ENCODE measurements at regions not wholly inside any gene's neighbourhood (a gene's known extent, or its start where the extent isn't known, plus 50 kb on each side); places are given as distances from the start of the nearest gene placed in this dataset.
A peak's percentile ranks its signal among the peaks of the same experiment; 100 is the strongest.

DNA sequence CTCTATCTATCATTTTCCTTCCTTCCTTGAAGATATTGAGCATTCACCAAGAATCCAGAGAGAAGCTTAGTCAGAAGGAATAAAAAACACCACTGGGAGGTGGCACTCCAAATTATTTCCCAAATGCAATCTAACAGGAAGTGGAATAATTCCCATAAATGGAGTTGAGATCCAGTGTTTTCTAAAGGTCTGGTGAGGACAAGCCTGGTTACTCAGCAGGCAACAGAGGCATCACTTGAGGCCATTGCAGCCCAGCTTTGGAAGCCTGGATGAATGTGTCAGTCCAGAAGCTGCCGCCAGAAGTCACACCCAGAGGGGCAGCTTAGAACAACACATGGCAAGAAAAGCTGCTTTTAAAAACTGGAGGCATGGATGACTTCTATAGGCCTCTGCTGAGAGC is 288.9 kb upstream of the KLF6 start:
- no peaks in the 10 kb centered on the region for H3K36me3 Mint-ChIP-seq (ENCODE audit: low read depth)
- peaks cover 2% of the 10 kb centered on the region for H3K27me3 Mint-ChIP-seq (ENCODE audit: low read depth)
- DNase-seq: no peak
- no peak overlapping the region for H3K27ac Mint-ChIP-seq
- intact Hi-C loops (cut with micrococcal nuclease): no loop called here
- CTCF ChIA-PET: interaction anchor here (0.6 to 0.7 kb wide), 2 partner anchors 184 to 661 kb away, joined by 3 read pairs; no protein-coding TSS in a partner anchor
- H3K9me3 Mint-ChIP-seq: no peaks in the 10 kb centered on the region
- H3K4me3 Mint-ChIP-seq: no peak overlapping the region
- peaks cover 18% of the 10 kb centered on the region for H3K4me1 Mint-ChIP-seq (ENCODE audit: low read depth)

DNA sequence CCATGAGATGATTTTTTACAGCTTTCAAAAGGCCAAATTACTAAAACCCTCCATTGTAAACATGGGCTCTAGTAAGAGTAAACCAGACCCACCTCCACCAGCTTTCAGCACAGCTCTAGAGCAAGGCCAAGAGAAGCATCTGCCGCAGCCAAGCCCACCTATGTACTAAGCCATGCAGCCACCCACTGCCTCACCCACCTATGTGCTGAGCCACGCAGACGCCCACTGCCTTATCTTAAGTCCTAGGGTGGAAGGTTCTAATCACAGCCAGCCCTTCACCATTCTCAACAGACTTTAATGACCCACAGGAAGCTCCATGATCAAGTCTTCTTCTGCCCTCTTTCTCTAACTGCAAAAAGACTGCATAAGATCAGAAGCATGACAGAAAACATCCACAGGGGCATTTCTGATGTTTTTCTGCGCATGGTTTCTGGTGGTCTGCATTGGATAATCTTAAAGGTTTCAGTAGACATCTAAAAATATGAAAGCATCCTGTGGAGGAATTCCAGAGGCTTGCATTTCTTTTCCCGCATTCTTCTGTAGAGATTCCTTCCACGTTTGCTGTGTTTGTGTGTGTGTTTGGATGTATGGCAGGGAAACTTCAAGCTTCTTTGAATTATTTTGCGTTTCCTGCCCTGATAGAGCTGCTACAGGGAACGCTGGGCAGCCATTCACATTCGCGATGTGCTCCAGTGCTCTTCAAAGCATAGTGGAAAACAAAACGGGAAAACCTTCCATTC is 286.1 kb upstream of the KLF6 start:
- CTCF ChIA-PET: interaction anchor here (0.6 kb wide), 1 partner anchor 235 kb away, joined by 4 read pairs; no protein-coding TSS in a partner anchor
- Mint-ChIP-seq H3K27ac (no peak overlapping the region), H3K36me3 (ENCODE audit: low read depth) (no peaks in the 10 kb centered on the region)

DNA sequence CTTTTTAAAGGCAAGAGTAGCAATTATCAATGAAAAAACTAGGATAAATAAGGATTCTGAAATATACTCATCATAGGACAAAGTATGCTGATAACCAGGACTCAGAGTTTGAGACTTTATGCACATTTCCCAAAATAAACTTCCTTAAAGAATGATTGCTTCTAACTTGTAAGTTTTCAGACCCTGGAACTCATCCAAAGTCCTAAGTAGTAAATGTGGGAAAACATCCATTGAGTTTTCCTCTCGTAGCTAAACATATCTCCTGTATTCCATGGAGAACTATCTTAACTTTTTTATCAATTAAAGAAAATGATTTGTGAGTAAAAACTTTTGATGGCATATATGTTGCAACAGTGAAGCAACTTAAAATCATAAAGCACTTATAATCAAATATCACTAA is 285.2 kb upstream of the KLF6 start:
- Mint-ChIP-seq H3K4me1 (ENCODE audit: low read depth) (peaks cover 11% of the 10 kb centered on the region), H3K27ac (no peak overlapping the region), H3K4me3 (no peak overlapping the region), H3K27me3 (ENCODE audit: low read depth) (peaks cover 2% of the 10 kb centered on the region), H3K9me3 (no peaks in the 10 kb centered on the region), H3K36me3 (ENCODE audit: low read depth) (no peaks in the 10 kb centered on the region)
- intact Hi-C loops (cut with micrococcal nuclease): no loop called here
- no peak for DNase-seq
- CTCF ChIA-PET: no interaction called here

More for the DNA sequence above, 286.1 kb upstream of the KLF6 start:
- peaks cover 17% of the 10 kb centered on the region for H3K4me1 Mint-ChIP-seq (ENCODE audit: low read depth)
- no peaks in the 10 kb centered on the region for H3K9me3 Mint-ChIP-seq
- DNase-seq: no peak
- H3K27me3 Mint-ChIP-seq (ENCODE audit: low read depth): peaks cover 2% of the 10 kb centered on the region
- intact Hi-C loops (cut with micrococcal nuclease): no loop called here
- H3K4me3 Mint-ChIP-seq: no peak overlapping the region

DNA sequence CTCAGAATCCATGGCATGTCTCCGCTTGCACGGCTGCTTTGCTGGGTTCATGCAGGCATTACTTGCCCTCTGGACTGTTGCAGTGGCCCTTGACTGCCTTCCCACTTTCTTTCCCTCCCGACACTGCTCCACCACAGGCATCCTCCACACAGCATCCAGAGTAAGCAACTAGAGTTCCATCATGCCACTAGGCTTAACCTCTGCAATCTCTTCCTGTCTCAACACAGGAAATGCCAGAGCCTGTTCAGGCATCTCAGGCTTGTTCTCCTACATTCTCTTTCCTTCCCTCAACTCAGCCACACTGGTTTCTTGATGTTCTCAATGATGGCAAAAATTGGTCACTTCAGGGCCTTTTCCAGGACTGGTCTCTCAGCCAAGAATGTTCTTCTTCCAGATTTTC is 284.5 kb upstream of the KLF6 start:
- no peak for DNase-seq
- Mint-ChIP-seq H3K4me1 (ENCODE audit: low read depth) (peaks cover 4% of the 10 kb centered on the region), H3K27ac (no peak overlapping the region), H3K27me3 (ENCODE audit: low read depth) (peaks cover 2% of the 10 kb centered on the region), H3K9me3 (no peaks in the 10 kb centered on the region), H3K4me3 (no peak overlapping the region), H3K36me3 (ENCODE audit: low read depth) (no peaks in the 10 kb centered on the region)
- intact Hi-C loops (cut with micrococcal nuclease): no loop called here
- CTCF ChIA-PET: no interaction called here

DNA sequence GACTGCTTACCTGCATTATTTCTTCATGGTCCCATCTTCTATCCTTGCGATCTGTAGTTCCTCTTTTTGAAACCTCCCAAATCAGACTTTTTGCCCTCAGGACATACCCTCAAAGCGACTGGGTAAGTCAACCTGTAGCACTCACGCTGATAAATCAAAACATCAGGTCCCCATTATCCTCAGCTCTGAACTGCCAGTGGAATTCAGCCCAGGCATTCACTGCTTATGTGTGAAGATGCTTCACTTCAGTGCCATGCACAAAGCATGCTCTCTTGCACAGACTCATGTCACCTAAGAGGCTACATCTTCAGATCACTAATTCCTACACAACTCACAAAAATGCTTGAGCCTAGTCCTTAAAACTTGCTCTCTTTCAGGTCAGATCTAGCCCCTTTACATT is 283.6 kb upstream of the KLF6 start:
- no peaks in the 10 kb centered on the region for H3K36me3 Mint-ChIP-seq (ENCODE audit: low read depth)
- no peak overlapping the region for H3K4me3 Mint-ChIP-seq
- H3K4me1 Mint-ChIP-seq (ENCODE audit: low read depth): peaks cover 2% of the 10 kb centered on the region
- H3K9me3 Mint-ChIP-seq: no peaks in the 10 kb centered on the region
- H3K27me3 Mint-ChIP-seq (ENCODE audit: low read depth): peaks cover 2% of the 10 kb centered on the region
- no peak overlapping the region for H3K27ac Mint-ChIP-seq
- intact Hi-C loops (cut with micrococcal nuclease): no loop called here
- CTCF ChIA-PET: interaction anchor here (1.0 kb wide), 1 partner anchor 9 kb away, joined by 3 read pairs; no protein-coding TSS in a partner anchor
- DNase-seq: no peak

DNA sequence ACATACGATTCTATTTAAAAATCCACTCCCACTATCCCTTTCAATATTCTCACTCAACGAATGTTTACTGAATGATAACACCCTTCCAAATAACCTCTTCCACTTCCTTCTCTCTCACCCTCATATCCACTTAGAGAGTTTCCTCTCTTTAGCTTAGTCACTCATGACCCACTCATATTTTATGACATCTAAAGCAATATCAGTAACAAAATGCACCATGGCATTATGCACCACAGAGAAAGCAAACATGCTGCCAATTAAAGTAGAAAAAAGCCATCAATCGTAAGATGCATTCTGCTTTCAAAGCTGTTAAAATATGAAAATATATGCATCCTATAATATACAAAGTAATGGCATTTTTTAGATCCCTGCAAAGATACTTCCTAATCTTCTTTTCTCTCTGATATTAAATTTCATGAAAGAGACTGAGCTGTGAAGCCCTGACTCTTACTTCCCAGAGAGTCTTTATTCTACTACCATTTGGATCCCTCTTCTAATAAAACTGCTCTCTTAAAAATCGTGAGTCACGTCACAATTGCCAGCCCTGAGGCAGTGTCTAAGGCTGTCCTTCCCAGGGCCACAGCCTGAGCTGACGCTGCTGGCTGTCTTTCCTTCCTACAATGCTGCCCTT is 283.0 kb upstream of the KLF6 start:
- Mint-ChIP-seq H3K27ac (no peak overlapping the region), H3K27me3 (ENCODE audit: low read depth) (peaks cover 2% of the 10 kb centered on the region), H3K4me1 (ENCODE audit: low read depth) (peaks cover 2% of the 10 kb centered on the region), H3K4me3 (no peak overlapping the region), H3K9me3 (no peaks in the 10 kb centered on the region), H3K36me3 (ENCODE audit: low read depth) (no peaks in the 10 kb centered on the region)
- DNase-seq: no peak
- CTCF ChIA-PET: interaction anchor here (1.0 kb wide), 1 partner anchor 9 kb away, joined by 3 read pairs; no protein-coding TSS in a partner anchor
- intact Hi-C loops (cut with micrococcal nuclease): loop anchor here (1.0 kb wide), 1 partner anchor 35 kb away; no protein-coding TSS in a partner anchor

DNA sequence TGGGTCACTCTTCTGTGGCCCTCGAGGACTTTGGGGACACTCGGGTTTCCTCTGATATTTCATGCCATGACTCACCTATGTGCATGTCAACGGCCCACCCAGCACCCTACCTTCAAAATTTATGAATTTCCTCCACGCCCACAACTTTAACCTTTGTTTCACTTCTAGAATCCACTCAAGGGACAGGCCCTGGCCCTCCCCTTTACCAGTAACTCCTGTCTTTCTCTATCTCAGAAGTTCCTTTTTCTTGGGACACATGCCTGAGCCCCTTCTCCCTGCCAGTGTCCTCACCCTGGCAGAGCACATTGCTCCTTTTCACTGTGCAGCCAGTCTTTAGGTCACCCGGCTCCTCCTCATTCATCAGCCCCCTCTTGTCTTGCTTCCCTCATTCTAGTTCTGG is 282.5 kb upstream of the KLF6 start:
- Mint-ChIP-seq H3K27me3 (ENCODE audit: low read depth) (no peaks in the 10 kb centered on the region), H3K4me3 (no peak overlapping the region), H3K9me3 (no peaks in the 10 kb centered on the region), H3K36me3 (ENCODE audit: low read depth) (no peaks in the 10 kb centered on the region), H3K27ac (no peak overlapping the region), H3K4me1 (ENCODE audit: low read depth) (peaks cover 2% of the 10 kb centered on the region)
- peak; percentile 25 for DNase-seq
- intact Hi-C loops (cut with micrococcal nuclease): loop anchor here (1.0 kb wide), 1 partner anchor 34 kb away; no protein-coding TSS in a partner anchor
- CTCF ChIA-PET: no interaction called here

DNA sequence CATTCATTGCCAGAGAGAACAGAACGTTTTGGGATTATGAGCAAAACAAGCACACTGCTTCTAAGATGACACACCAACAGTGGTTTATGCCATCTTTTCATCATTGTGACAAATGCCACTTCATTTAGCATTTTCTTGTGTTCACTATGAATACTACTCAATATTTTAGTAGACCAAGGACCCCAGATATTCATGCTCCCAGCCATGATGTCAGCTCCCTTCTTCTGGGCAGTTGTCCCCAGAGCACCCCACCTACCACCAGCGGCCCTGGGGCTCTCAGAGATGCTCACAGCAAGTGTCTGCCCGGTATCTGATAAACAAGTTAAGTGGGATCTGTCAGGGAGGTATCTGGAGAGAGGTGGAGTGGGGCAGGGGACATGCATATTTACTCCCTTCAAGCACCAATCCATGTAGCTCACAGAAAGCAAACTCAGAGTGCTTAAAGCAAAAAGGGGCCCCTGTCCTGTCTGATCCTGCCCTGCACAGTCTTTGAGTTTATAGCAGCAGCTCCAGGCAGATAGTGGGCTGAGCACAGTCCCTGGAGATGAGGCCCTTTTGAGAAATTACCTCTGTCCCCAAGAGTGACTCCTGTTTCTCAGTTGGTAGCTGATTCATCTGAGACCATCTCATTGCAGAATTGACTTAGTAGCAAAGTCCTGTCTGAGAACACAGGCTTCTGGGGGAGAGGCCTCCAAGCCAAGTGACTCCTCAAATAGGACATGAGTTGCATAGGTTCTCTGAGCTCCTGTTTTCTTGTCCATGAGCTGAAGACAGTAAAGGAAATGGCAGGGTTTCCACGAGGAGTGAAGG is 281.8 kb upstream of the KLF6 start:
- peak; percentile 10 for DNase-seq
- no peak overlapping the region for H3K27ac Mint-ChIP-seq

DNA sequence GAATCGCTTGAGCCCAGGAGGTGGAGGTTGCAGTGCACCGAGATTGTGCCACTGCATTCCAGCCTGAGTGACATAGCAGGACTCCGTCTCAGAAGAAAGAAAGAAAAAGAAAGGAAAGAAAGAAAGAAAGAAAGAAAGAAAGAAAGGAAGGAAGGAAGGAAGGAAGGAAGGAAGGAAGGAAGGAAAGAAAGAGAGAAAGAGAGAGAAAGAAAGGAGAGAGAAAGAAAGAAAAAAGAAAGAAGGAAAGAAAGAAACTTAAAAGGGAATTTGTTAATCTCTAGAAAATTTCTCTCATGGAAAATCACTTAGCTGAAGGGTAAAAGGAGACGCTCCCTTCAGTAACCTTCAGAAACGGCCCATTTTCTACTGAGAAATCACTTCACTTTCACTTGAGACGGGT is 279.5 kb upstream of the KLF6 start:
- Mint-ChIP-seq H3K27me3 (ENCODE audit: low read depth) (no peaks in the 10 kb centered on the region), H3K4me3 (no peak overlapping the region), H3K36me3 (ENCODE audit: low read depth) (no peaks in the 10 kb centered on the region), H3K9me3 (no peaks in the 10 kb centered on the region), H3K27ac (no peak overlapping the region), H3K4me1 (ENCODE audit: low read depth) (peaks cover 23% of the 10 kb centered on the region)
- intact Hi-C loops (cut with micrococcal nuclease): no loop called here
- DNase-seq: no peak
- CTCF ChIA-PET: no interaction called here

More for the DNA sequence above, 281.8 kb upstream of the KLF6 start:
- CTCF ChIA-PET: no interaction called here
- Mint-ChIP-seq H3K9me3 (no peaks in the 10 kb centered on the region), H3K4me1 (ENCODE audit: low read depth) (peaks cover 4% of the 10 kb centered on the region), H3K4me3 (no peak overlapping the region), H3K36me3 (ENCODE audit: low read depth) (no peaks in the 10 kb centered on the region), H3K27me3 (ENCODE audit: low read depth) (no peaks in the 10 kb centered on the region)
- intact Hi-C loops (cut with micrococcal nuclease): loop anchor here (1.0 kb wide), 1 partner anchor 33 kb away; no protein-coding TSS in a partner anchor

DNA sequence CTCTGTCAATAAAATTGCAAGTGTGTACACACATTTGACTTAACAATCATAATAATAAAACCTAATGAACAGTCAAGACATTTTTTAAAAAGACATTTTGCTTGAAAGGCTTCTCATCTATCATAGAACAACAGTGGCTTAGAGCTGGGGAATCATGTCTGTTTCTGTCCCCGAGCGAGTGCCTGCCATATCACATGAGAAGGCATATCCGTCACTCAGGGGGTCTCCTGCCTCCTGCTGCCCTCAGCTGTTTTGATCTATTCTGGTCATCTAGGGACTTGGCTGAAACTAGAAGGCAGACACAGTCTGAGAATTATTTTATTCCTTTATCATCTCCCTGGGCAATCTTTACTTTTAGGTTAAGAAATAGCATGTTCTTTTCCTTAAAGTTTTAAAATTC is 278.7 kb upstream of the KLF6 start:
- intact Hi-C loops (cut with micrococcal nuclease): no loop called here
- CTCF ChIA-PET: no interaction called here
- H3K36me3 Mint-ChIP-seq (ENCODE audit: low read depth): no peaks in the 10 kb centered on the region
- no peak for DNase-seq
- peaks cover 23% of the 10 kb centered on the region for H3K4me1 Mint-ChIP-seq (ENCODE audit: low read depth)
- no peak overlapping the region for H3K4me3 Mint-ChIP-seq
- no peaks in the 10 kb centered on the region for H3K27me3 Mint-ChIP-seq (ENCODE audit: low read depth)
- H3K27ac Mint-ChIP-seq: no peak overlapping the region
- no peaks in the 10 kb centered on the region for H3K9me3 Mint-ChIP-seq

DNA sequence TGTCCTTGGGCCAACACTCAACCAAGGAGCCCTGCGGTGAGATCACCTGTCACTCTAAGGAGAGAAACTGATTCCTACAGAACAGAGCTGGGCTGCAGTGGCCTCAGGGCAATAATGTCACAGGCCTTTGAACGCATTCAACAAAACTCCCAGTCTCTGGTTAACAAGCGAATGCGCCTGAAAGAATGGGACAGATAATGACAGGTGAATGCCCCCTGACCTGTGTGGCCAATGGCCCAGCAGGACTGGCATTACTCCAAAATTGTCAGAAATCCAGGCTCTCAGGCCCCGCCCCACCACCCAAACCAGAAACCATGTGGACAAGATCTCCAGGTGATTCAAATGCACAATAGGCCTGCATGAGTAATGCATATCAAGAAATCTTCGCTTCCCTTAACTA is 277.7 kb upstream of the KLF6 start:
- H3K27ac Mint-ChIP-seq: no peak overlapping the region
- no peaks in the 10 kb centered on the region for H3K9me3 Mint-ChIP-seq
- no peaks in the 10 kb centered on the region for H3K27me3 Mint-ChIP-seq (ENCODE audit: low read depth)
- no peaks in the 10 kb centered on the region for H3K36me3 Mint-ChIP-seq (ENCODE audit: low read depth)
- no peak overlapping the region for H3K4me3 Mint-ChIP-seq
- intact Hi-C loops (cut with micrococcal nuclease): no loop called here
- no peak for DNase-seq
- CTCF ChIA-PET: no interaction called here
- H3K4me1 Mint-ChIP-seq (ENCODE audit: low read depth): peaks cover 23% of the 10 kb centered on the region

DNA sequence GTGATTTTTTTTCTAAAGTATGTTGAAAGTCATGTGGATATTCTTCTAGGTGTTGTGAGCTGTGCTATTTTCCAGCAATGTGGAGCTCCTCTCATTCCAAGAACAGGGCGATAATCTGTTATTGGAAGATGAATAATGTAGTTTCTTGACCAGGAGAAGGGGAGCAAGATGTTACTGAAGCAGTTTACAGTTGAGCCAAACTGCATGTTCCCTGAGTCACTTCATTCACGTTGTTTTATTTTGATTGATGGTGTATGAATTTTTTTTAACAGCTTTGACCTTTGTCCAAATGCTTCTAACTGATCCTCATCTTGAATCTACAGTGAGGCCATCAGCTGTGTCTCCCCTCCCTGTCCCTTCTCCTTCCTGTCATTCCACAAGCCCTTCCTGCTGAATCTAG is 277.1 kb upstream of the KLF6 start:
- intact Hi-C loops (cut with micrococcal nuclease): no loop called here
- Mint-ChIP-seq H3K27me3 (ENCODE audit: low read depth) (no peaks in the 10 kb centered on the region), H3K27ac (no peak overlapping the region), H3K9me3 (no peaks in the 10 kb centered on the region), H3K36me3 (ENCODE audit: low read depth) (no peaks in the 10 kb centered on the region), H3K4me1 (ENCODE audit: low read depth) (peaks cover 23% of the 10 kb centered on the region), H3K4me3 (no peak overlapping the region)
- no peak for DNase-seq
- CTCF ChIA-PET: no interaction called here

Data from activated naive CD4-positive, alpha-beta T cell treated with anti-CD3 and anti-CD28 coated beads for 36 hours (primary cell).